ENCODE measurements at regions not wholly inside any gene's neighbourhood (a gene's known extent, or its start where the extent isn't known, plus 50 kb on each side); places are given as distances from the start of the nearest gene placed in this dataset.

- H4K20me1 ChIP-seq (ENCODE audit: control insufficient read depth, insufficient read depth, low read length, poor library complexity, severe bottlenecking): no peaks in the 10 kb centered on the region
- H3K79me2 ChIP-seq (ENCODE audit: control insufficient read depth, insufficient read depth, low read length): no peaks in the 10 kb centered on the region
- DNase-seq (no peak), ATAC-seq (ENCODE audit: low read depth) (no peak)
- H3K9me3 ChIP-seq (ENCODE audit: control extremely low read depth in 1 of 3, control insufficient read depth in 2 of 3, insufficient read depth in 1 of 3, low read length in 2 of 3): peaks cover 0 to 4% (median 0%) of the 10 kb centered on the region in 3 donors
- H2AFZ ChIP-seq (ENCODE audit: insufficient read depth, low read depth, low read length, poor library complexity, severe bottlenecking): no peak overlapping the region
- H3K4me2 ChIP-seq (replicated peaks; ENCODE audit: low read depth, low read length, poor library complexity, severe bottlenecking): no peak overlapping the region
- H3K4me3 Mint-ChIP-seq: no peak overlapping the region
- H3K27ac Mint-ChIP-seq: no peak overlapping the region
- no peaks in the 10 kb centered on the region for H3K9me3 Mint-ChIP-seq (ENCODE audit: insufficient read depth)
- TF ChIP-seq CTCF (IDR thresholded peaks at IDR 0.05) (no peak), EZH2 (IDR thresholded peaks at IDR 0.05; ENCODE audit: borderline replicate concordance, insufficient read depth, low read depth, low read length, poor library complexity, severe bottlenecking) (no peak)
- H3K27ac ChIP-seq (ENCODE audit: low read length in 2 of 2): no peak overlapping the region
- POLR2A ChIA-PET: no interaction called here
- no peaks in the 10 kb centered on the region for H3K4me1 ChIP-seq (ENCODE audit: control insufficient read depth in 2 of 2, insufficient read depth in 2 of 2, low read length in 2 of 2)
- intact Hi-C loops (cut with micrococcal nuclease): no loop called here
- peaks cover 0 to 2% (median 0%) of the 10 kb centered on the region in 4 experiments for H3K27me3 ChIP-seq (replicated peaks in 1 of 4; ENCODE audit: control extremely low read depth in 1 of 4, control insufficient read depth in 3 of 4, insufficient read depth in 4 of 4, low read length in 3 of 4)
- no peaks in the 10 kb centered on the region for H3K36me3 ChIP-seq (replicated peaks in 1 of 2; ENCODE audit: control extremely low read depth in 1 of 2, control insufficient read depth in 1 of 2, extremely low read depth in 1 of 2, insufficient read depth in 2 of 2, low read length in 1 of 2)
- WGBS (ENCODE audit: insufficient coverage): 4% methylated on average over 3 of the region's 12 CpGs
- H3K9ac ChIP-seq (ENCODE audit: low read length): no peak overlapping the region
- H3K4me3 ChIP-seq (ENCODE audit: control extremely low read depth in 1 of 5, extremely low read depth in 1 of 5, insufficient read depth in 1 of 5, low read depth in 2 of 5, low read length in 4 of 5): no peak overlapping the region
- peaks cover 7% of the 10 kb centered on the region for H3K27me3 Mint-ChIP-seq
- CTCF ChIA-PET: no interaction called here
- no peaks in the 10 kb centered on the region for H3K4me1 Mint-ChIP-seq
Measured at GRCh38 chr19:29308977-29309590, 96.1 kb upstream of the UQCRFS1 start.

DNA sequence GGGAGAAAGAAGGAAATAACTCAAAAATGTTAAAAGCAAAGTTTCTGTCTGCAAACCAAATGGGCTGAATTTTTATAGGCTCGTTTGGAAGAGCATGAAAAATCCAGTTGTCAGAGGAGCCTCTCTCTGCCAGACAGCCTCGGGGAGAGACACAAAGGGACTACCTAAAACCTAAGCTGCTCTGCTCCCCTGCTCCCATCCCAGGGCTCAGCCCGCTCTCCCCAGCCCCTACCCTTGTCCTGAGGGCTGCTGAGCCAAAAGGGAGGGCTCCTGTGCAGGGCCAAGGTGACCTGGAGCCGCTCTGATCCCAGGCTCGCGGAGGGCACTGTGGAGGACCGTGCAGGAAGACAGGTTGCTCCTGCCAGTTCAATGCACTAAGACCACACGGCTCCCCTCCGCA, 96.7 kb upstream of the UQCRFS1 start:
- Histone ChIP-seq H3K36me3 (replicated peaks in 1 of 2; ENCODE audit: control extremely low read depth in 1 of 2, control insufficient read depth in 1 of 2, extremely low read depth in 1 of 2, insufficient read depth in 2 of 2, low read length in 1 of 2) (no peaks in the 10 kb centered on the region), H3K4me2 (replicated peaks; ENCODE audit: low read depth, low read length, poor library complexity, severe bottlenecking) (no peak overlapping the region), H3K9me3 (ENCODE audit: control extremely low read depth in 1 of 3, control insufficient read depth in 2 of 3, insufficient read depth in 1 of 3, low read length in 2 of 3) (peaks cover 0 to 4% (median 0%) of the 10 kb centered on the region in 3 donors), H3K27me3 (replicated peaks in 1 of 4; ENCODE audit: control extremely low read depth in 1 of 4, control insufficient read depth in 3 of 4, insufficient read depth in 4 of 4, low read length in 3 of 4) (peaks cover 0 to 2% (median 0%) of the 10 kb centered on the region in 4 experiments), H2AFZ (ENCODE audit: insufficient read depth, low read depth, low read length, poor library complexity, severe bottlenecking) (no peak overlapping the region), H3K4me3 (ENCODE audit: control extremely low read depth in 1 of 5, extremely low read depth in 1 of 5, insufficient read depth in 1 of 5, low read depth in 2 of 5, low read length in 4 of 5) (no peak overlapping the region), H3K27ac (ENCODE audit: low read length in 2 of 2) (no peak overlapping the region), H4K20me1 (ENCODE audit: control insufficient read depth, insufficient read depth, low read length, poor library complexity, severe bottlenecking) (no peaks in the 10 kb centered on the region), H3K4me1 (ENCODE audit: control insufficient read depth in 2 of 2, insufficient read depth in 2 of 2, low read length in 2 of 2) (no peaks in the 10 kb centered on the region), H3K9ac (ENCODE audit: low read length) (no peak overlapping the region), H3K79me2 (ENCODE audit: control insufficient read depth, insufficient read depth, low read length) (no peaks in the 10 kb centered on the region)
- WGBS (ENCODE audit: insufficient coverage): 56% methylated on average over 8 of the region's 9 CpGs
- intact Hi-C loops (cut with micrococcal nuclease): no loop called here
- ATAC-seq (ENCODE audit: low read depth) (no peak), DNase-seq (no peak)
- Mint-ChIP-seq H3K27me3 (peaks cover 7% of the 10 kb centered on the region), H3K9me3 (ENCODE audit: insufficient read depth) (no peaks in the 10 kb centered on the region), H3K4me3 (no peak overlapping the region), H3K27ac (no peak overlapping the region), H3K4me1 (no peaks in the 10 kb centered on the region)
- POLR2A ChIA-PET: no interaction called here
- CTCF ChIA-PET: no interaction called here
- TF ChIP-seq CTCF (IDR thresholded peaks at IDR 0.05) (no peak), EZH2 (IDR thresholded peaks at IDR 0.05; ENCODE audit: borderline replicate concordance, insufficient read depth, low read depth, low read length, poor library complexity, severe bottlenecking) (no peak)
